GM23338 (cell line): ENCODE measurements at regions not wholly inside any gene's neighbourhood (a gene's known extent, or its start where the extent isn't known, plus 50 kb on each side); places are given as distances from the start of the nearest gene placed in this dataset.

Experiments
- CREB1 ChIP-seq: fragments of 250-450 bp; sonication (Bioruptor Pico); IDR thresholded peaks from 2 replicates; pipeline ENCODE4 v1.5.0; 2020; ENCODE audit warnings: low read depth, mild to moderate bottlenecking, moderate library complexity
- EZH2 ChIP-seq: fragments of 200-600 bp; sonication (generic); IDR thresholded peaks from one replicate; pipeline ENCODE4 v1.8.0; 2017; ENCODE audit warnings: antibody characterized with exemption, mild to moderate bottlenecking, low read depth; ENCODE audit not compliant: unreplicated experiment
- EZH2phosphoT487 ChIP-seq: fragments of 200-600 bp; sonication (generic); IDR thresholded peaks from one replicate; pipeline ENCODE4 v1.8.1; 2018; ENCODE audit warnings: antibody characterized with exemption; ENCODE audit not compliant: unreplicated experiment
- JUNB ChIP-seq: IDR thresholded peaks from one replicate; pipeline ENCODE4 v1.6.1; 2016; ENCODE audit warnings: antibody characterized with exemption; ENCODE audit not compliant: unreplicated experiment
- NANOG ChIP-seq: IDR thresholded peaks from 2 replicates; pipeline ENCODE4 v1.6.1; 2016; ENCODE audit warnings: antibody characterized with exemption, borderline replicate concordance
- POLR2AphosphoS5 ChIP-seq: IDR thresholded peaks from 2 replicates; pipeline ENCODE4 v1.6.1; 2016; ENCODE audit warnings: antibody characterized with exemption, low read depth
- STAT1 ChIP-seq: IDR thresholded peaks from one replicate; pipeline ENCODE4 v1.6.1; 2016; ENCODE audit warnings: antibody characterized with exemption; ENCODE audit not compliant: unreplicated experiment
- ZNF331 ChIP-seq: fragments of 250-450 bp; sonication (Bioruptor Pico); IDR thresholded peaks from 2 replicates; pipeline ENCODE4 v1.5.0; 2020; ENCODE audit warnings: low read depth, mild to moderate bottlenecking, moderate library complexity
- TF ChIP-seq, protein P1 (sequence below), 2 experiments: fragments of 200-600 bp in 1 of 2; sonication (generic) in 1 of 2; conservative IDR thresholded peaks; 2 replicates each; pipeline versions ENCODE4 v1.5.1 to v1.6.1; 2016 to 2017; ENCODE audit warnings: antibody characterized with exemption in 2 of 2, low read depth in 2 of 2, mild to moderate bottlenecking in 2 of 2, moderate library complexity in 1 of 2
- TF ChIP-seq, protein P2 (sequence below): IDR thresholded peaks from one replicate; pipeline ENCODE4 v1.6.1; 2018; ENCODE audit warnings: antibody characterized with exemption; ENCODE audit not compliant: unreplicated experiment
- TF ChIP-seq, protein P3 (sequence below): fragments of 250-450 bp; sonication (Bioruptor Pico); IDR thresholded peaks from 2 replicates; pipeline ENCODE4 v1.5.0; 2020; ENCODE audit warnings: mild to moderate bottlenecking, moderate library complexity
- TF ChIP-seq, protein P4 (sequence below): IDR thresholded peaks from 2 replicates; pipeline ENCODE4 v1.6.1; 2016; ENCODE audit warnings: antibody characterized with exemption

DNA sequence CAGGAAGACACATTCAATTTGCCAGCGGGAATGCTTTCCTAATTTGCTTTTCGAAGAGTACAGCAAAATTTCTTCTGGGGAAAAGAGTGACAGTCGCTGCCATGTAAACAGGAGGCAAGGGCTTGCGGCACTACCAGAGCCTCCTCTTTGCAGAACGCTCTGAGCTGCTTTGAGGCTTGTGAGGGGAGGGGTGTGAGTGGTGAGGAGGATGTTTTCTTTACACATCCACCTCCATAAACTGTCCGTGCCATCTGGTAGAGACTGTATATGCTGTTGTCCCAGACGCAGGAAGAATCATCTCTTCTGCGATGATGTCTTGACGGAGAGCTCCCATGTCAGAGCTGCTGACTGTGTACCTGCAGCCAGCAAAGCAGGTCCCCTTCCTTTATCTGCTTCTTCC lies 138.0 kb downstream of the SOCS6 start:
- TF ChIP-seq, protein P1, sequence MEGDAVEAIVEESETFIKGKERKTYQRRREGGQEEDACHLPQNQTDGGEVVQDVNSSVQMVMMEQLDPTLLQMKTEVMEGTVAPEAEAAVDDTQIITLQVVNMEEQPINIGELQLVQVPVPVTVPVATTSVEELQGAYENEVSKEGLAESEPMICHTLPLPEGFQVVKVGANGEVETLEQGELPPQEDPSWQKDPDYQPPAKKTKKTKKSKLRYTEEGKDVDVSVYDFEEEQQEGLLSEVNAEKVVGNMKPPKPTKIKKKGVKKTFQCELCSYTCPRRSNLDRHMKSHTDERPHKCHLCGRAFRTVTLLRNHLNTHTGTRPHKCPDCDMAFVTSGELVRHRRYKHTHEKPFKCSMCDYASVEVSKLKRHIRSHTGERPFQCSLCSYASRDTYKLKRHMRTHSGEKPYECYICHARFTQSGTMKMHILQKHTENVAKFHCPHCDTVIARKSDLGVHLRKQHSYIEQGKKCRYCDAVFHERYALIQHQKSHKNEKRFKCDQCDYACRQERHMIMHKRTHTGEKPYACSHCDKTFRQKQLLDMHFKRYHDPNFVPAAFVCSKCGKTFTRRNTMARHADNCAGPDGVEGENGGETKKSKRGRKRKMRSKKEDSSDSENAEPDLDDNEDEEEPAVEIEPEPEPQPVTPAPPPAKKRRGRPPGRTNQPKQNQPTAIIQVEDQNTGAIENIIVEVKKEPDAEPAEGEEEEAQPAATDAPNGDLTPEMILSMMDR (conservative IDR thresholded peaks at IDR 0.05; ENCODE audit: low read depth in 2 of 2), result no peak
- no peak for TF ChIP-seq JUNB
- TF ChIP-seq STAT1, result no peak
- TF ChIP-seq EZH2, result no peak
- no peak for TF ChIP-seq EZH2phosphoT487
- TF ChIP-seq, protein P2, sequence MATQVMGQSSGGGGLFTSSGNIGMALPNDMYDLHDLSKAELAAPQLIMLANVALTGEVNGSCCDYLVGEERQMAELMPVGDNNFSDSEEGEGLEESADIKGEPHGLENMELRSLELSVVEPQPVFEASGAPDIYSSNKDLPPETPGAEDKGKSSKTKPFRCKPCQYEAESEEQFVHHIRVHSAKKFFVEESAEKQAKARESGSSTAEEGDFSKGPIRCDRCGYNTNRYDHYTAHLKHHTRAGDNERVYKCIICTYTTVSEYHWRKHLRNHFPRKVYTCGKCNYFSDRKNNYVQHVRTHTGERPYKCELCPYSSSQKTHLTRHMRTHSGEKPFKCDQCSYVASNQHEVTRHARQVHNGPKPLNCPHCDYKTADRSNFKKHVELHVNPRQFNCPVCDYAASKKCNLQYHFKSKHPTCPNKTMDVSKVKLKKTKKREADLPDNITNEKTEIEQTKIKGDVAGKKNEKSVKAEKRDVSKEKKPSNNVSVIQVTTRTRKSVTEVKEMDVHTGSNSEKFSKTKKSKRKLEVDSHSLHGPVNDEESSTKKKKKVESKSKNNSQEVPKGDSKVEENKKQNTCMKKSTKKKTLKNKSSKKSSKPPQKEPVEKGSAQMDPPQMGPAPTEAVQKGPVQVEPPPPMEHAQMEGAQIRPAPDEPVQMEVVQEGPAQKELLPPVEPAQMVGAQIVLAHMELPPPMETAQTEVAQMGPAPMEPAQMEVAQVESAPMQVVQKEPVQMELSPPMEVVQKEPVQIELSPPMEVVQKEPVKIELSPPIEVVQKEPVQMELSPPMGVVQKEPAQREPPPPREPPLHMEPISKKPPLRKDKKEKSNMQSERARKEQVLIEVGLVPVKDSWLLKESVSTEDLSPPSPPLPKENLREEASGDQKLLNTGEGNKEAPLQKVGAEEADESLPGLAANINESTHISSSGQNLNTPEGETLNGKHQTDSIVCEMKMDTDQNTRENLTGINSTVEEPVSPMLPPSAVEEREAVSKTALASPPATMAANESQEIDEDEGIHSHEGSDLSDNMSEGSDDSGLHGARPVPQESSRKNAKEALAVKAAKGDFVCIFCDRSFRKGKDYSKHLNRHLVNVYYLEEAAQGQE, result no peak
- no peak for TF ChIP-seq POLR2AphosphoS5
- no peak for TF ChIP-seq CREB1
- no peak for TF ChIP-seq ZNF331 (CRISPR knock-in tag)
- TF ChIP-seq, protein P3, sequence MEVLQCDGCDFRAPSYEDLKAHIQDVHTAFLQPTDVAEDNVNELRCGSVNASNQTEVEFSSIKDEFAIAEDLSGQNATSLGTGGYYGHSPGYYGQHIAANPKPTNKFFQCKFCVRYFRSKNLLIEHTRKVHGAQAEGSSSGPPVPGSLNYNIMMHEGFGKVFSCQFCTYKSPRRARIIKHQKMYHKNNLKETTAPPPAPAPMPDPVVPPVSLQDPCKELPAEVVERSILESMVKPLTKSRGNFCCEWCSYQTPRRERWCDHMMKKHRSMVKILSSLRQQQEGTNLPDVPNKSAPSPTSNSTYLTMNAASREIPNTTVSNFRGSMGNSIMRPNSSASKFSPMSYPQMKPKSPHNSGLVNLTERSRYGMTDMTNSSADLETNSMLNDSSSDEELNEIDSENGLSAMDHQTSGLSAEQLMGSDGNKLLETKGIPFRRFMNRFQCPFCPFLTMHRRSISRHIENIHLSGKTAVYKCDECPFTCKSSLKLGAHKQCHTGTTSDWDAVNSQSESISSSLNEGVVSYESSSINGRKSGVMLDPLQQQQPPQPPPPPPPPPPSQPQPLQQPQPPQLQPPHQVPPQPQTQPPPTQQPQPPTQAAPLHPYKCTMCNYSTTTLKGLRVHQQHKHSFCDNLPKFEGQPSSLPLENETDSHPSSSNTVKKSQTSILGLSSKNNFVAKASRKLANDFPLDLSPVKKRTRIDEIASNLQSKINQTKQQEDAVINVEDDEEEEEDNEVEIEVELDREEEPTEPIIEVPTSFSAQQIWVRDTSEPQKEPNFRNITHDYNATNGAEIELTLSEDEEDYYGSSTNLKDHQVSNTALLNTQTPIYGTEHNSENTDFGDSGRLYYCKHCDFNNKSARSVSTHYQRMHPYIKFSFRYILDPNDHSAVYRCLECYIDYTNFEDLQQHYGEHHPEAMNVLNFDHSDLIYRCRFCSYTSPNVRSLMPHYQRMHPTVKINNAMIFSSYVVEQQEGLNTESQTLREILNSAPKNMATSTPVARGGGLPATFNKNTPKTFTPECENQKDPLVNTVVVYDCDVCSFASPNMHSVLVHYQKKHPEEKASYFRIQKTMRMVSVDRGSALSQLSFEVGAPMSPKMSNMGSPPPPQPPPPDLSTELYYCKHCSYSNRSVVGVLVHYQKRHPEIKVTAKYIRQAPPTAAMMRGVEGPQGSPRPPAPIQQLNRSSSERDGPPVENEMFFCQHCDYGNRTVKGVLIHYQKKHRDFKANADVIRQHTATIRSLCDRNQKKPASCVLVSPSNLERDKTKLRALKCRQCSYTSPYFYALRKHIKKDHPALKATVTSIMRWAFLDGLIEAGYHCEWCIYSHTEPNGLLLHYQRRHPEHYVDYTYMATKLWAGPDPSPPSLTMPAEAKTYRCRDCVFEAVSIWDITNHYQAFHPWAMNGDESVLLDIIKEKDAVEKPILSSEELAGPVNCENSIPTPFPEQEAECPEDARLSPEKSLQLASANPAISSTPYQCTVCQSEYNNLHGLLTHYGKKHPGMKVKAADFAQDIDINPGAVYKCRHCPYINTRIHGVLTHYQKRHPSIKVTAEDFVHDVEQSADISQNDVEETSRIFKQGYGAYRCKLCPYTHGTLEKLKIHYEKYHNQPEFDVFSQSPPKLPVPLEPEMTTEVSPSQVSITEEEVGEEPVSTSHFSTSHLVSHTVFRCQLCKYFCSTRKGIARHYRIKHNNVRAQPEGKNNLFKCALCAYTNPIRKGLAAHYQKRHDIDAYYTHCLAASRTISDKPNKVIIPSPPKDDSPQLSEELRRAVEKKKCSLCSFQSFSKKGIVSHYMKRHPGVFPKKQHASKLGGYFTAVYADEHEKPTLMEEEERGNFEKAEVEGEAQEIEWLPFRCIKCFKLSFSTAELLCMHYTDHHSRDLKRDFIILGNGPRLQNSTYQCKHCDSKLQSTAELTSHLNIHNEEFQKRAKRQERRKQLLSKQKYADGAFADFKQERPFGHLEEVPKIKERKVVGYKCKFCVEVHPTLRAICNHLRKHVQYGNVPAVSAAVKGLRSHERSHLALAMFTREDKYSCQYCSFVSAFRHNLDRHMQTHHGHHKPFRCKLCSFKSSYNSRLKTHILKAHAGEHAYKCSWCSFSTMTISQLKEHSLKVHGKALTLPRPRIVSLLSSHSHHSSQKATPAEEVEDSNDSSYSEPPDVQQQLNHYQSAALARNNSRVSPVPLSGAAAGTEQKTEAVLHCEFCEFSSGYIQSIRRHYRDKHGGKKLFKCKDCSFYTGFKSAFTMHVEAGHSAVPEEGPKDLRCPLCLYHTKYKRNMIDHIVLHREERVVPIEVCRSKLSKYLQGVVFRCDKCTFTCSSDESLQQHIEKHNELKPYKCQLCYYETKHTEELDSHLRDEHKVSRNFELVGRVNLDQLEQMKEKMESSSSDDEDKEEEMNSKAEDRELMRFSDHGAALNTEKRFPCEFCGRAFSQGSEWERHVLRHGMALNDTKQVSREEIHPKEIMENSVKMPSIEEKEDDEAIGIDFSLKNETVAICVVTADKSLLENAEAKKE (CRISPR knock-in tag), result no peak
- TF ChIP-seq NANOG, result no peak
- TF ChIP-seq, protein P4, sequence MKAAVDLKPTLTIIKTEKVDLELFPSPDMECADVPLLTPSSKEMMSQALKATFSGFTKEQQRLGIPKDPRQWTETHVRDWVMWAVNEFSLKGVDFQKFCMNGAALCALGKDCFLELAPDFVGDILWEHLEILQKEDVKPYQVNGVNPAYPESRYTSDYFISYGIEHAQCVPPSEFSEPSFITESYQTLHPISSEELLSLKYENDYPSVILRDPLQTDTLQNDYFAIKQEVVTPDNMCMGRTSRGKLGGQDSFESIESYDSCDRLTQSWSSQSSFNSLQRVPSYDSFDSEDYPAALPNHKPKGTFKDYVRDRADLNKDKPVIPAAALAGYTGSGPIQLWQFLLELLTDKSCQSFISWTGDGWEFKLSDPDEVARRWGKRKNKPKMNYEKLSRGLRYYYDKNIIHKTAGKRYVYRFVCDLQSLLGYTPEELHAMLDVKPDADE, result no peak
